ENCODE measurements at regions not wholly inside any gene's neighbourhood (a gene's known extent, or its start where the extent isn't known, plus 50 kb on each side); places are given as distances from the start of the nearest gene placed in this dataset.

DNA sequence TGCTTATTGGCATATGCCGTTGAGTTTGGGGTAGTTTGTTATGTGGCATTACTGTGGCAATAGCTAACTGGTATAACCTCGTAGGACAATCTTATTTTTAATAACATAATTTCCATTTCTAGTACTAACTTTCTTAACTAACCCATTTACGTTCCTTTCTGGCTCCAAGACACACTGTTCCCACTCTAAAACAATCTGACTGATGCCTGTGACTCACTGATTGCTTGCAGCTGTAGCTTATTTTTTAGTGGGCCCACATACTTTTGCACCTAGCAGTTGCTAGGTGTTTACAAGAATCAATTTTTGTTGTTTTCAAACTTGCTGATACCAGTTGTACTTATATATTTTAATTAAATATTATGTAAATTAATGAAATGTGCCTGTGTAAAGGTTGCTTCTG lies 52.2 kb downstream of the FAT3 start:
- Mint-ChIP-seq H3K36me3 (no peaks in the 10 kb centered on the region), H3K27me3 (no peaks in the 10 kb centered on the region), H3K4me3 (no peak overlapping the region), H3K4me1 (no peaks in the 10 kb centered on the region), H3K9me3 (peaks cover 0 to 10% (median 0%) of the 10 kb centered on the region in 7 donors), H3K27ac (no peak overlapping the region)
- DNase-seq (no peak), ATAC-seq (ENCODE audit: low read depth in 2 of 2) (no peak)

DNA sequence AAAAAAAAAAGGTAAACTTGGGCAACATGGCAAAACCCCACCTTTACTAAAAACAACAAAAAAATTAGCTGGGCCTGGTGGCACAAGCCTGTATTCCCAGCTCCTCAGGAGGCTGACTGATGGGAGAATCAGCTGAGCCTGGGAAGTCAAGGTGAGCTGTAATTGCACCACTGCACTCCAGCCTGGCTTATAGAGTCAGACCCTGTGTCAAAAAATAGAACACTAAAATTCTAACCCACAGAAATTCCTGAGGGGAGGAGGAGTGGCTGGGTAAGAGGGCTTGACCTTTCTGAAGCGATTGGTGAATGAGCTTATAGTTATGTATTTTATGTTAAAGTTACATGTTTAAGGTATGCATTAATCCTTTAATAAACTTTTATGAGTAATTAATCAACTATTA lies 53.3 kb downstream of the FAT3 start:
- no peak for DNase-seq
- Mint-ChIP-seq H3K27me3 (no peaks in the 10 kb centered on the region), H3K27ac (no peak overlapping the region), H3K4me3 (no peak overlapping the region), H3K4me1 (no peaks in the 10 kb centered on the region), H3K36me3 (no peaks in the 10 kb centered on the region), H3K9me3 (peaks cover 0 to 10% (median 0%) of the 10 kb centered on the region in 7 donors)
- no peak for ATAC-seq (ENCODE audit: low read depth in 2 of 2)

DNA sequence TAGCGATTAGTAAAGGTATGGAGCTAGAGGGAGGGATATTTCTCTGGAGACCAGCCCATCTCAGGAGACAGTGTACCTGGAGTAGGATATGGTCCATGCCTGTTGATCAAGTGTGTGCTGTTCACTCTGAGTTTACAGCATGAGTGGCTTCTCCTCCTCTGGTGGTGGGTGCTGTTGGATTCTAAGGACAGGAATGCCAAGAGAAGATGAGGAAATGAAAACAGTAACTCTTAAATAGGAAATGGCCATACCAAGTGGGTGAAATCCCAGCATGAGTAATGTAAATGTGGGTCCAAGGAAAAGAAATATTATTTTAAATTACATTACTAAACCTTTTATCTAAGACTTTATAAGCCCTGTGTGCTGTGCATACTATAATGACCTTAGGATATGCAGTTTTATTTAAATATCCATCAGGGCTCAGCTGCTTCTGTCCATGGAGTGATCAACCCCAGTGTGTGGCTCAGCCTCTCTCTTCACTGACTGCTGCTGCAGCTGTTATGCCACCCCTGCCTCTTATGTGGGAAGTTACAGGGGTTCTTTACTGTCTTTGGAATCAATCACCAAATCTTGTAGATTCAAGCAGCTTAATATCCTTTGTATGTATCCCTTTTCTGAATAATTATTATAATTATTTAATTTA lies 54.3 kb downstream of the FAT3 start:
- Mint-ChIP-seq H3K4me3 (no peak overlapping the region), H3K27ac (no peak overlapping the region), H3K36me3 (no peaks in the 10 kb centered on the region), H3K9me3 (peaks cover 0 to 10% (median 0%) of the 10 kb centered on the region in 7 donors), H3K27me3 (no peaks in the 10 kb centered on the region), H3K4me1 (no peaks in the 10 kb centered on the region)
- DNase-seq (no peak), ATAC-seq (ENCODE audit: low read depth in 2 of 2) (no peak)

GRCh38 chr11:92284107-92284506 lies 59.5 kb downstream of the FAT3 start:
- H3K4me1 Mint-ChIP-seq: no peaks in the 10 kb centered on the region
- DNase-seq (no peak), ATAC-seq (ENCODE audit: low read depth in 2 of 2) (no peak)
- no peaks in the 10 kb centered on the region for H3K27me3 Mint-ChIP-seq
- H3K4me3 Mint-ChIP-seq: no peak overlapping the region
- no peaks in the 10 kb centered on the region for H3K36me3 Mint-ChIP-seq
- H3K27ac Mint-ChIP-seq: no peak overlapping the region
- peaks cover 0 to 4% (median 0%) of the 10 kb centered on the region in 7 donors for H3K9me3 Mint-ChIP-seq

DNA sequence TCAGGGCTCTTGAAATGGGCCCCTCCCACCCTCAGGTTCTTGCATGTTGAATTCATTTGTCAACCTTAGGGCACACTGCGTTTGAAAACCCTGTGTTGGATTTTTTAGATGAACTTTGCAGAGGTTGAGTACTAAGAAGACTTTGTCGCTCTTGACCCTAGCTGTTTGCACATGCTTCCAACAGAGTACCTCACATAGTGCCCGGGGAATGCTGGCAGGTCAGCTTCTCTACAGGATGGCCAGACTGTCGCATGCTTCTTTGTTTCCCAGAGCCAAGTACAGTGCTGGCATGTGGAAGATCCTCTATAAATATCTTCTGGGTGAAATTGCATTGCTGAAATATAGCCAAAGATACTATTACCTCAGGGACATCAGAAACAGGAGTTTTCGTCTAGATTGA lies 59.9 kb downstream of the FAT3 start:
- no peaks in the 10 kb centered on the region for H3K4me1 Mint-ChIP-seq
- ATAC-seq (ENCODE audit: low read depth in 2 of 2) (no peak), DNase-seq (no peak)
- no peaks in the 10 kb centered on the region for H3K27me3 Mint-ChIP-seq
- H3K27ac Mint-ChIP-seq: no peak overlapping the region
- H3K4me3 Mint-ChIP-seq: no peak overlapping the region
- H3K9me3 Mint-ChIP-seq: peaks cover 0 to 4% (median 0%) of the 10 kb centered on the region in 7 donors
- H3K36me3 Mint-ChIP-seq: no peaks in the 10 kb centered on the region

DNA sequence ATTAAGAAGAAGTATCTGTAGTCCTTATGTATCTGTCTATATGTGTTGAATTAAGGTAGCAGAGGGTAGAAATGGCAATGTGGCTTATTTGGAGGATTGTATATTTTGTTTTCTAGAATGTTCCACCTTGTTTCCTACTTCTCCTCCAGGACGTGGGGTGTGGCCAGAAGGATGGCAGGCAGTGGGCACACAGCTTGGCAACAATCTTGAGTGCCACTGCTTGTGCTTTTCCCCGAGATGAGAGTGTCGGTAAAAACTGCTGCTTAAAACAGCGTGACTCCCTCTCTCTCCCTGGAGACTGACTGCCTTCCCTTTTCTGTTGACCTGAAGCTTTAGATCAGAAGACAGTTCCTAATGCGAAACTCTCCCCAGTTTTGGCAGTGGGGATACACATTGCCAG lies 61.2 kb downstream of the FAT3 start:
- no peaks in the 10 kb centered on the region for H3K27me3 Mint-ChIP-seq
- ATAC-seq (ENCODE audit: low read depth in 2 of 2) (no peak), DNase-seq (no peak)
- H3K4me3 Mint-ChIP-seq: no peak overlapping the region
- no peaks in the 10 kb centered on the region for H3K36me3 Mint-ChIP-seq
- H3K9me3 Mint-ChIP-seq: peaks cover 0 to 4% (median 0%) of the 10 kb centered on the region in 7 donors
- H3K27ac Mint-ChIP-seq: no peak overlapping the region
- no peaks in the 10 kb centered on the region for H3K4me1 Mint-ChIP-seq

- Mint-ChIP-seq H3K27me3 (no peaks in the 10 kb centered on the region), H3K36me3 (no peaks in the 10 kb centered on the region), H3K4me3 (no peak overlapping the region), H3K4me1 (no peaks in the 10 kb centered on the region), H3K9me3 (peaks cover 0 to 4% (median 0%) of the 10 kb centered on the region in 7 donors), H3K27ac (no peak overlapping the region)
- ATAC-seq (ENCODE audit: low read depth in 2 of 2) (no peak), DNase-seq (no peak)
These were observed 62.1 kb downstream of the FAT3 start for GRCh38 chr11:92286709-92287108.

GRCh38 chr11:92295175-92296137 lies 70.8 kb downstream of the FAT3 start:
- peaks cover 0 to 9% (median 5%) of the 10 kb centered on the region in 7 donors for H3K9me3 Mint-ChIP-seq
- no peaks in the 10 kb centered on the region for H3K36me3 Mint-ChIP-seq
- no peaks in the 10 kb centered on the region for H3K4me1 Mint-ChIP-seq
- ATAC-seq (ENCODE audit: low read depth in 2 of 2) (no peak), DNase-seq (no peak)
- H3K27ac Mint-ChIP-seq: no peak overlapping the region
- H3K27me3 Mint-ChIP-seq: peaks cover 0 to 4% (median 0%) of the 10 kb centered on the region in 3 donors
- H3K4me3 Mint-ChIP-seq: no peak overlapping the region

DNA sequence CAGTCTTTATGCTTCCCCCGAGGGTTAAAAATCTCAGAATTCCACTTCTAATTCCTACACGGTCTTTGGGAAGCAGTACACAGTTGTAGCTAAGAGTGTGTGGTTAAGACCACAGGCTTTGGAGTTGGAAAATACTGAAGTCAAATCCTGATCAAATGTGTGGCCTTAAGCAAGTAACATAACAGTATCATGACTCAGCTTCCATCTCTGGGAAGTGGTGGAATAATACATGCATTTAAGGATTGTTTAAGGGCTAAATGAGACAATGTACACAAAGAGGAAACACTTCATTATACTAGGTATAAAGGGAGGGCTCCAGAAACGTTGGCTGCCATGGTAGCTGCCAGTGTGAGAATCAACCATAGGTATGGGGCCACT lies 71.5 kb downstream of the FAT3 start:
- Mint-ChIP-seq H3K4me1 (no peaks in the 10 kb centered on the region), H3K27ac (no peak overlapping the region)
- no peak for ATAC-seq (ENCODE audit: low read depth in 2 of 2)

DNA sequence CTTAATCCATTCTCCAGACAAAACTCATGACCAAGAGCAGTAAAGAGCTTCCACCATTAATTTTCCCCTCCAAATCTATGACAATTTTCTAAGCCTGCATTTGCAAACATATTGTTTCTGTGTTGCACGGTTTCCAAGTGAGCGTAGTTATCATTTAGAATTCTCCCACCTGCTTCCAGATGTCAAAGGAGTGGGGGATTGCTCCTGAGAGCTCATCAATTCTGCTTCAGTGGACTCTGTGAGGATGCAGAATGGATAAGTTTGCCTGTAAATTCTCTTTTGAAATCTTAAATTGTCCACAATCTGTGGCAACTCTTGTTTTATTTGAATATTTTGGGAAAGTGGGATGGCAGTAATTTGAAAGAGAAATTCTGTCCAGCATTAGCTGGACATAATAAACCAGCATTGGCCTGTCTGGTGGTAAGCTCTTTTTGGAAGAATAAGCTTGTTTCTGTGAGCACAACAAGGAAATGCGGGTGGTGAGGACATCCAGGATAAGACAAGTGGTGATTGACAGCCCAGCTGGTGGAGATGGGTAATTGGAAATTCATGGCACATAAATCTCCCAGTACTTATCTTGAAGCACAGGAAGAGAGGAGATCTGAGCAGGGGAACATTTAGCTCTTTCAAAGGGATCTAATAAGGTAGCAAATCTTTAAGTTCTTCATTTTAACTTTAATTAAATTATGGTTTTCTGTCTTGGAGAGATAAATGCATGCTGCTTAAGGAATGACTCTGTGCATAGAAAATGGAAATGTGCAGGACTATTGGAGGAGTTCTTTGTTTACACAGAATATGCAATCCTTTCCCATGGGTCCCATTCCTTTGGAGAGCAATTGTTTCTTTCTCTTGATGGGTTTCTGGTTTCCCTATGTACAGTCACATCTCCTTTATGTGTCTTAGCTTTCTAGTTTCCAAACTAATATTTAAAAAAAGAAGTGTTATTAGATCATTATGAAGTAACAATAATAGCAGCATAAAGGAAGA lies 73.2 kb downstream of the FAT3 start:
- H3K27ac Mint-ChIP-seq: no peak overlapping the region

More for the DNA sequence above, 71.5 kb downstream of the FAT3 start:
- Mint-ChIP-seq H3K9me3 (peaks cover 0 to 9% (median 5%) of the 10 kb centered on the region in 7 donors), H3K36me3 (no peaks in the 10 kb centered on the region), H3K4me3 (no peak overlapping the region), H3K27me3 (peaks cover 0 to 4% (median 0%) of the 10 kb centered on the region in 3 donors)
- no peak for DNase-seq

GRCh38 chr11:92300876-92301275 lies 76.3 kb downstream of the FAT3 start:
- H3K4me1 Mint-ChIP-seq: no peaks in the 10 kb centered on the region
- ATAC-seq (ENCODE audit: low read depth in 2 of 2): no peak
- H3K9me3 Mint-ChIP-seq: peaks cover 0 to 3% (median 2%) of the 10 kb centered on the region in 7 donors
- no peak overlapping the region for H3K4me3 Mint-ChIP-seq
- peaks cover 0 to 4% (median 0%) of the 10 kb centered on the region in 3 donors for H3K27me3 Mint-ChIP-seq
- DNase-seq: no peak
- no peaks in the 10 kb centered on the region for H3K36me3 Mint-ChIP-seq
- no peak overlapping the region for H3K27ac Mint-ChIP-seq

More for the DNA sequence above, 73.2 kb downstream of the FAT3 start:
- Mint-ChIP-seq H3K27me3 (peaks cover 0 to 4% (median 0%) of the 10 kb centered on the region in 3 donors), H3K9me3 (peaks cover 0 to 9% (median 5%) of the 10 kb centered on the region in 7 donors), H3K36me3 (no peaks in the 10 kb centered on the region), H3K4me3 (no peak overlapping the region), H3K4me1 (no peaks in the 10 kb centered on the region)
- ATAC-seq (ENCODE audit: low read depth in 2 of 2): no peak
- no peak for DNase-seq

GRCh38 chr11:92302770-92303169 lies 78.2 kb downstream of the FAT3 start:
- Mint-ChIP-seq H3K27ac (no peak overlapping the region), H3K4me1 (no peaks in the 10 kb centered on the region), H3K36me3 (no peaks in the 10 kb centered on the region), H3K27me3 (no peaks in the 10 kb centered on the region), H3K4me3 (no peak overlapping the region), H3K9me3 (peaks cover 0 to 3% (median 2%) of the 10 kb centered on the region in 7 donors)
- DNase-seq (no peak), ATAC-seq (ENCODE audit: low read depth in 2 of 2) (no peak)

DNA sequence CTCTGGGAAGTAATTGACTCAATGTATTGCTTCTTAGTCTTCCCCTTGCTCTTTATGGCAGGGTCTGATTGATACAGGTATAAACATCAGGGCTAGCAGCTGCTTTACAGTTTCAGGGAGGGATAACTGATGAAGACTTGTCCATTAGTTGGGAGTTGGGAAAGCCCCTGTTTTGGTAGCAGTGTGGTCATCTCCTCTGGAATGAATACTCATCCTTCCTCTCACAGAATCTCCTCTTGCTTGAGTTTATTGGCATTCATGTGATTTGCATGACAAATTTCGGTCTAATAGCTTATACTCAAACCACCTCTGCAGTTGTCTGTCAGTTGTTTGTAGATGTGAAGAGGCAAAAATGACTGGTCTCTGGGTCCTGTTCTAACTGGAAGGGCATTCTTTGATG lies 79.7 kb downstream of the FAT3 start:
- H3K9me3 Mint-ChIP-seq: peaks cover 0 to 3% (median 0%) of the 10 kb centered on the region in 7 donors
- ATAC-seq (ENCODE audit: low read depth in 2 of 2): no peak

More for the DNA sequence above, 79.7 kb downstream of the FAT3 start:
- no peaks in the 10 kb centered on the region for H3K36me3 Mint-ChIP-seq
- no peak overlapping the region for H3K4me3 Mint-ChIP-seq
- H3K4me1 Mint-ChIP-seq: no peaks in the 10 kb centered on the region
- peaks cover 0 to 4% (median 0%) of the 10 kb centered on the region in 3 donors for H3K27me3 Mint-ChIP-seq
- no peak overlapping the region for H3K27ac Mint-ChIP-seq
- DNase-seq: no peak

Measured in naive B cell (primary cell).